ENCODE measurements at regions not wholly inside any gene's neighbourhood (a gene's known extent, or its start where the extent isn't known, plus 50 kb on each side); places are given as distances from the start of the nearest gene placed in this dataset.

- ChIA-PET RAD21 (ENCODE audit: low non-redundant PET in 1 of 2, low total read pairs in 2 of 2, uncharacterized antibody in 2 of 2, unreplicated experiment in 2 of 2) (no interaction called here), CTCF (no interaction called here), POLR2A (no interaction called here)
- H3K4me2 ChIP-seq (ENCODE audit: low read length): no peak overlapping the region
- no peak for DNase-seq (ENCODE audit: low read depth, low spot score)
- no peaks in the 10 kb centered on the region for H3K4me1 ChIP-seq (ENCODE audit: control insufficient read depth in 1 of 2, insufficient read depth in 2 of 2, low read length in 2 of 2)
- ATAC-seq: no peak
- TF ChIP-seq EGR1 (IDR thresholded peaks at IDR 0.05; ENCODE audit: low read depth) (no peak), JUND (IDR thresholded peaks at IDR 0.05) (no peak), POLR2AphosphoS5 (IDR thresholded peaks at IDR 0.05; ENCODE audit: low read depth, low read length) (no peak), CTCF (IDR thresholded peaks at IDR 0.05 in 2 of 3, conservative IDR thresholded peaks at IDR 0.05 in 1 of 3; ENCODE audit: borderline replicate concordance in 1 of 3, insufficient read depth in 1 of 3, low read depth in 2 of 3, low read length in 2 of 3) (no peak)
- H2AFZ ChIP-seq (ENCODE audit: low read depth, low read length, poor library complexity, severe bottlenecking): no peak overlapping the region
- H3K36me3 ChIP-seq (ENCODE audit: control insufficient read depth in 1 of 2, insufficient read depth in 2 of 2, low read length in 2 of 2): no peaks in the 10 kb centered on the region
- H3K9me3 ChIP-seq (ENCODE audit: control insufficient read depth in 1 of 2, insufficient read depth in 1 of 2, low read depth in 1 of 2, low read length in 2 of 2): no peaks in the 10 kb centered on the region
- no peak overlapping the region for H3K27ac ChIP-seq (ENCODE audit: low read depth, low read length)
- no peak overlapping the region for H3K4me3 ChIP-seq (replicated peaks in 1 of 2; ENCODE audit: low read depth in 1 of 2, low read length in 2 of 2)
- no TSS peak for BruUV-seq (replicated peaks)
- intact Hi-C loops (cut with micrococcal nuclease): no loop called here
- no peaks in the 10 kb centered on the region for H3K79me2 ChIP-seq (ENCODE audit: insufficient read depth, low read length)
- H3K9ac ChIP-seq (ENCODE audit: low read length): no peak overlapping the region
- no peaks in the 10 kb centered on the region for H3K9me2 ChIP-seq (ENCODE audit: insufficient read depth)
- no peaks in the 10 kb centered on the region for H3K27me3 ChIP-seq (ENCODE audit: insufficient read depth, low read length)
- no peaks in the 10 kb centered on the region for H4K20me1 ChIP-seq (ENCODE audit: insufficient read depth)
Measured at GRCh38 chr6:16067568-16067967, 61.3 kb upstream of the MYLIP start.

GRCh38 chr6:16064671-16065072, 64.2 kb upstream of the MYLIP start:
- Histone ChIP-seq H2AFZ (ENCODE audit: low read depth, low read length, poor library complexity, severe bottlenecking) (no peak overlapping the region), H3K4me2 (ENCODE audit: low read length) (no peak overlapping the region)

More at GRCh38 chr6:16064671-16065072, 64.2 kb upstream of the MYLIP start:
- intact Hi-C loops (cut with micrococcal nuclease): no loop called here
- Histone ChIP-seq H3K4me1 (ENCODE audit: control insufficient read depth in 1 of 2, insufficient read depth in 2 of 2, low read length in 2 of 2) (no peaks in the 10 kb centered on the region), H3K4me3 (replicated peaks in 1 of 2; ENCODE audit: low read depth in 1 of 2, low read length in 2 of 2) (no peak overlapping the region), H4K20me1 (ENCODE audit: insufficient read depth) (no peaks in the 10 kb centered on the region), H3K27ac (ENCODE audit: low read depth, low read length) (no peak overlapping the region), H3K79me2 (ENCODE audit: insufficient read depth, low read length) (no peaks in the 10 kb centered on the region), H3K9ac (ENCODE audit: low read length) (no peak overlapping the region), H3K27me3 (ENCODE audit: insufficient read depth, low read length) (no peaks in the 10 kb centered on the region), H3K9me3 (ENCODE audit: control insufficient read depth in 1 of 2, insufficient read depth in 1 of 2, low read depth in 1 of 2, low read length in 2 of 2) (no peaks in the 10 kb centered on the region), H3K36me3 (ENCODE audit: control insufficient read depth in 1 of 2, insufficient read depth in 2 of 2, low read length in 2 of 2) (no peaks in the 10 kb centered on the region), H3K9me2 (ENCODE audit: insufficient read depth) (no peaks in the 10 kb centered on the region)
- no peak for DNase-seq (ENCODE audit: low read depth, low spot score)
- ATAC-seq: no peak
- ChIA-PET POLR2A (interaction anchor here (0.9 kb wide), 1 partner anchor 64 kb away, joined by 3 read pairs; the partner anchor contains the start of gene MYLIP), CTCF (no interaction called here), RAD21 (ENCODE audit: low non-redundant PET in 1 of 2, low total read pairs in 2 of 2, uncharacterized antibody in 2 of 2, unreplicated experiment in 2 of 2) (no interaction called here)
- no TSS peak for BruUV-seq (replicated peaks)
- TF ChIP-seq JUND (IDR thresholded peaks at IDR 0.05) (no peak), RAD21 (IDR thresholded peaks at IDR 0.05; ENCODE audit: low read depth) (no peak), POLR2A (IDR thresholded peaks at IDR 0.05; ENCODE audit: borderline replicate concordance, extremely low read depth, insufficient read depth, insufficient read length) (no peak), CTCF (IDR thresholded peaks at IDR 0.05 in 2 of 3, conservative IDR thresholded peaks at IDR 0.05 in 1 of 3; ENCODE audit: borderline replicate concordance in 1 of 3, insufficient read depth in 1 of 3, low read depth in 2 of 3, low read length in 2 of 3) (no peak), TCF7L2 (IDR thresholded peaks at IDR 0.05; ENCODE audit: borderline replicate concordance, extremely low read depth, insufficient read depth, insufficient read length) (no peak), ZNF274 (IDR thresholded peaks at IDR 0.05; ENCODE audit: low read depth, low read length) (no peak), ELF1 (IDR thresholded peaks at IDR 0.05; ENCODE audit: borderline replicate concordance, low read depth) (no peak), EZH2phosphoT487 (IDR thresholded peaks at IDR 0.05; ENCODE audit: borderline replicate concordance) (no peak)
